ENCODE measurements at regions not wholly inside any gene's neighbourhood (a gene's known extent, or its start where the extent isn't known, plus 50 kb on each side); places are given as distances from the start of the nearest gene placed in this dataset.

- TF ChIP-seq EZH2 (IDR thresholded peaks at IDR 0.05; ENCODE audit: borderline replicate concordance) (no peak), CTCF (IDR thresholded peaks at IDR 0.05; ENCODE audit: poor library complexity) (no peak), EZH2phosphoT487 (IDR thresholded peaks at IDR 0.05; ENCODE audit: low read depth, severe bottlenecking, unreplicated experiment) (no peak)
These were observed 305.9 kb downstream of the GATA3 start for GRCh38 chr10:8360365-8360764.
